Neural progenitor cell (in vitro differentiated cells): ENCODE measurements at regions not wholly inside any gene's neighbourhood (a gene's known extent, or its start where the extent isn't known, plus 50 kb on each side); places are given as distances from the start of the nearest gene placed in this dataset.
A peak's percentile ranks its signal among the peaks of the same experiment; 100 is the strongest.

Experiments
- DNase-seq: peaks from one replicate; pipeline ENCODE4 v3.0.0-alpha.2; 2016; ENCODE audit warnings: low spot score
- H2AFZ ChIP-seq: fragments of 200-600 bp; sonication (generic); replicated peaks from 2 replicates; pipeline ENCODE4 v1.6.1; 2016; ENCODE audit warnings: antibody characterized with exemption
- H3F3A ChIP-seq: fragments of 200-600 bp; sonication (generic); 2 replicates; pipeline ENCODE4 v1.6.1; 2016; ENCODE audit warnings: antibody characterized with exemption, low read depth
- H3K27ac ChIP-seq: fragments of 200-600 bp; sonication (generic); 2 replicates; pipeline ENCODE4 v1.5.1; 2016; ENCODE audit warnings: mild to moderate bottlenecking
- H3K27me3 ChIP-seq: fragments of 200-600 bp; sonication (generic); 2 replicates; pipeline ENCODE4 v1.6.1; 2016; ENCODE audit warnings: mild to moderate bottlenecking, moderate library complexity
- H3K36me3 ChIP-seq: fragments of 200-600 bp; sonication (generic); 2 replicates; pipeline ENCODE4 v1.5.1; 2016
- H3K4me1 ChIP-seq: fragments of 200-600 bp; sonication (generic); 2 replicates; pipeline ENCODE4 v1.6.1; 2016; ENCODE audit warnings: mixed run types
- H3K4me2 ChIP-seq: fragments of 200-600 bp; sonication (generic); 2 replicates; pipeline ENCODE4 v1.6.1; 2016
- H3K4me3 ChIP-seq: fragments of 200-600 bp; sonication (generic); 2 replicates; pipeline ENCODE4 v1.5.1; 2016
- H3K79me2 ChIP-seq: fragments of 200-600 bp; sonication (generic); 2 replicates; pipeline ENCODE4 v1.6.1; 2016; ENCODE audit warnings: low read depth
- H3K9ac ChIP-seq: fragments of 200-600 bp; sonication (generic); 2 replicates; pipeline ENCODE4 v1.6.1; 2016
- H3K9me3 ChIP-seq: fragments of 200-600 bp; sonication (generic); 2 replicates; pipeline ENCODE4 v1.5.1; 2016; ENCODE audit warnings: low read depth
- H4K20me1 ChIP-seq: fragments of 200-600 bp; sonication (generic); 2 replicates; pipeline ENCODE4 v1.6.1; 2016; ENCODE audit warnings: low read depth
- H3K27ac Mint-ChIP-seq: 3 replicates; pipeline ENCODE4 v1.8.0; 2021; ENCODE audit warnings: mixed read lengths
- H3K27me3 Mint-ChIP-seq: 2 replicates; pipeline ENCODE4 v1.8.0; 2022; ENCODE audit warnings: low read depth, mild to moderate bottlenecking, inconsistent platforms, moderate library complexity, mixed read lengths; ENCODE audit not compliant: insufficient read depth
- H3K36me3 Mint-ChIP-seq: 3 replicates; pipeline ENCODE4 v1.8.0; 2021; ENCODE audit warnings: mixed read lengths
- H3K4me1 Mint-ChIP-seq: 3 replicates; pipeline ENCODE4 v1.8.0; 2021; ENCODE audit warnings: mixed read lengths
- H3K4me3 Mint-ChIP-seq: 3 replicates; pipeline ENCODE4 v1.8.0; 2021; ENCODE audit warnings: mild to moderate bottlenecking, moderate library complexity, mixed read lengths
- H3K9me3 Mint-ChIP-seq: 3 replicates; pipeline ENCODE4 v1.8.0; 2020; ENCODE audit warnings: mixed read lengths
- EZH2 ChIP-seq: fragments of 200-600 bp; sonication (generic); IDR thresholded peaks from 2 replicates; pipeline ENCODE4 v1.6.1; 2017; ENCODE audit warnings: antibody characterized with exemption, mild to moderate bottlenecking, moderate library complexity
- EZH2phosphoT487 ChIP-seq: fragments of 200-600 bp; sonication (generic); IDR thresholded peaks from 2 replicates; pipeline ENCODE4 v1.6.1; 2017; ENCODE audit warnings: antibody characterized with exemption
- TF ChIP-seq, protein P1 (sequence below): fragments of 200-600 bp; sonication (generic); IDR thresholded peaks from 2 replicates; pipeline ENCODE4 v1.5.1; 2017; ENCODE audit warnings: antibody characterized with exemption, mild to moderate bottlenecking

DNA sequence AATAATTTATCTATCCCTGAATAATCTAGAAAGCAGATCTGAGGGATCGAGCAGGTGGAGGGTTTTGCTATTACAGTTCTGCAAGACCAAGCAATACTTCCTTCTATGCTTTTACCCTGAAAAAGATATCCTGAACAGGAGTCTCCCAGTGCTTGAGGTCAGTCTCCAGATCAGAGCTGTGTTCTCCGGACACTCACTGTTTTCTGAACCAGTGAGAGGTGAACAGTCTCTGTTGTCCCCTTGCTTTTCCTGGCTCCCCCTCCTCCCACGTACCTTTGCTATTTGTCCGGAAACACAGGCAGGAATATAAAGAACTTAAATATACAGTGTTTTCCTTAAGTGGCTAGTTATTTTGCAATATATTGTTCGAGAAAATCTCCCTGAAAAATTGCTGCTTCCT is 116.6 kb downstream of the ATXN3L start:
- Histone ChIP-seq H2AFZ (peak overlapping the region; percentile 73), H3K4me1 (peaks cover 29% of the 10 kb centered on the region), H3K9me3 (no peaks in the 10 kb centered on the region), H3K36me3 (no peaks in the 10 kb centered on the region), H4K20me1 (no peaks in the 10 kb centered on the region), H3K9ac (no peak overlapping the region), H3K27ac (no peak overlapping the region), H3F3A (peaks cover 31% of the 10 kb centered on the region), H3K4me3 (no peak overlapping the region), H3K79me2 (no peaks in the 10 kb centered on the region), H3K27me3 (no peaks in the 10 kb centered on the region), H3K4me2 (no peak overlapping the region)
- H3K27ac Mint-ChIP-seq, result no peak overlapping the region
- H3K4me1 Mint-ChIP-seq, result peaks cover 11% of the 10 kb centered on the region
- TF ChIP-seq EZH2 (no peak), EZH2phosphoT487 (no peak)
- TF ChIP-seq, protein P1, sequence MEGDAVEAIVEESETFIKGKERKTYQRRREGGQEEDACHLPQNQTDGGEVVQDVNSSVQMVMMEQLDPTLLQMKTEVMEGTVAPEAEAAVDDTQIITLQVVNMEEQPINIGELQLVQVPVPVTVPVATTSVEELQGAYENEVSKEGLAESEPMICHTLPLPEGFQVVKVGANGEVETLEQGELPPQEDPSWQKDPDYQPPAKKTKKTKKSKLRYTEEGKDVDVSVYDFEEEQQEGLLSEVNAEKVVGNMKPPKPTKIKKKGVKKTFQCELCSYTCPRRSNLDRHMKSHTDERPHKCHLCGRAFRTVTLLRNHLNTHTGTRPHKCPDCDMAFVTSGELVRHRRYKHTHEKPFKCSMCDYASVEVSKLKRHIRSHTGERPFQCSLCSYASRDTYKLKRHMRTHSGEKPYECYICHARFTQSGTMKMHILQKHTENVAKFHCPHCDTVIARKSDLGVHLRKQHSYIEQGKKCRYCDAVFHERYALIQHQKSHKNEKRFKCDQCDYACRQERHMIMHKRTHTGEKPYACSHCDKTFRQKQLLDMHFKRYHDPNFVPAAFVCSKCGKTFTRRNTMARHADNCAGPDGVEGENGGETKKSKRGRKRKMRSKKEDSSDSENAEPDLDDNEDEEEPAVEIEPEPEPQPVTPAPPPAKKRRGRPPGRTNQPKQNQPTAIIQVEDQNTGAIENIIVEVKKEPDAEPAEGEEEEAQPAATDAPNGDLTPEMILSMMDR, result no peak
- H3K36me3 Mint-ChIP-seq, result no peaks in the 10 kb centered on the region
- H3K4me3 Mint-ChIP-seq, result no peak overlapping the region
- DNase-seq, result no peak
- peaks cover 5% of the 10 kb centered on the region for H3K27me3 Mint-ChIP-seq
- H3K9me3 Mint-ChIP-seq, result peaks cover 11% of the 10 kb centered on the region

DNA sequence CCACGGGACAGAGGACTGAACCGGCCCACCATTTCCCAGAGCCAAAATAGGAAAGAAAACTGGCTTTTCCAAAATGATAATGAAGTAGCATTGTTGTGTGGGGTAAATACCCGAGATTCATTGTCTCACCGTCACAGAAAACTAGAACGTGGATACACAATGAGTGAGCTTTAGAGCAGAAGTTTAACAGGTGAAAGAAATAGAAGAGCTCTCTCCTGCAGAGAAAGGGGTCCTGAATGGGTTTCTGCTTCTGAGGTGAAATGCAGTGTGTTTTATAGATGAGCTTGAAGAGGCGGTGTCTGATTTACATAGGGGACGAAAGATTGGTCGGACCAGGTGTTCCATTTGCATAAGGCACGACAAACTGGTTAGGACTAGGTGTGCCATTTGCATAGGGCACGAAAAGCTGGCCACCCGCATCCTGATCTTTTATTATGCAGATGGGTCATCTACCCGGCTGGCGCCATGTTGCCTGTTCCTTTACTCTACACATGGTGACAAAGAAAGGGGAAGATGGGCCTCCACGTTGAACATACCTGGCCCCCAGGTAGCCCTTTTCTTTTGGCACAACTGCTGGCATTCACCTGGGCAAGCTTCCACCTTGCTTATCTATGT is 118.1 kb downstream of the ATXN3L start:
- peaks cover 5% of the 10 kb centered on the region for H3K27me3 Mint-ChIP-seq
- peaks cover 36% of the 10 kb centered on the region for H3K4me1 ChIP-seq
- H3K4me3 Mint-ChIP-seq, result peak overlapping the region; percentile 43
- H3K9ac ChIP-seq, result no peak overlapping the region
- H3K27ac Mint-ChIP-seq, result no peak overlapping the region
- H3K4me1 Mint-ChIP-seq, result peaks cover 18% of the 10 kb centered on the region
- peak; percentile 74 for DNase-seq
- H3K9me3 ChIP-seq, result no peaks in the 10 kb centered on the region
- H3K4me2 ChIP-seq, result peak overlapping the region; percentile 41
- H3K36me3 Mint-ChIP-seq, result no peaks in the 10 kb centered on the region
- H3K36me3 ChIP-seq, result no peaks in the 10 kb centered on the region
- H3K9me3 Mint-ChIP-seq, result peaks cover 11% of the 10 kb centered on the region
- H3F3A ChIP-seq, result peaks cover 38% of the 10 kb centered on the region
- peak overlapping the region; percentile 73 for H2AFZ ChIP-seq
- H3K27ac ChIP-seq, result no peak overlapping the region
- no peaks in the 10 kb centered on the region for H3K79me2 ChIP-seq
- H3K27me3 ChIP-seq, result no peaks in the 10 kb centered on the region
- TF ChIP-seq, protein P1, result no peak
- TF ChIP-seq EZH2 (no peak), EZH2phosphoT487 (no peak)
- no peaks in the 10 kb centered on the region for H4K20me1 ChIP-seq
- H3K4me3 ChIP-seq, result no peak overlapping the region

GRCh38 chrX:13200398-13200797 is 119.5 kb downstream of the ATXN3L start:
- H3K4me1 Mint-ChIP-seq, result peaks cover 18% of the 10 kb centered on the region

More at GRCh38 chrX:13200398-13200797, 119.5 kb downstream of the ATXN3L start:
- no peak for TF ChIP-seq EZH2
- TF ChIP-seq, protein P1, result no peak
- TF ChIP-seq EZH2phosphoT487, result no peak
- H3F3A ChIP-seq, result peaks cover 38% of the 10 kb centered on the region
- no peaks in the 10 kb centered on the region for H4K20me1 ChIP-seq
- H3K27ac ChIP-seq, result no peak overlapping the region
- DNase-seq, result no peak
- no peaks in the 10 kb centered on the region for H3K27me3 ChIP-seq
- Mint-ChIP-seq H3K4me3 (no peak overlapping the region), H3K27ac (no peak overlapping the region), H3K27me3 (peaks cover 5% of the 10 kb centered on the region), H3K36me3 (no peaks in the 10 kb centered on the region), H3K9me3 (peaks cover 11% of the 10 kb centered on the region)
- no peak overlapping the region for H3K9ac ChIP-seq
- H3K4me1 ChIP-seq, result peaks cover 36% of the 10 kb centered on the region
- no peak overlapping the region for H2AFZ ChIP-seq
- no peak overlapping the region for H3K4me2 ChIP-seq
- H3K79me2 ChIP-seq, result no peaks in the 10 kb centered on the region
- H3K9me3 ChIP-seq, result no peaks in the 10 kb centered on the region
- H3K4me3 ChIP-seq, result no peak overlapping the region
- no peaks in the 10 kb centered on the region for H3K36me3 ChIP-seq
